Mesothelial cell of epicardium (in vitro differentiated cells): ENCODE measurements at regions not wholly inside any gene's neighbourhood (a gene's known extent, or its start where the extent isn't known, plus 50 kb on each side); places are given as distances from the start of the nearest gene placed in this dataset.

ENCODE experiments used
- DNase-seq, 2 experiments: peaks; one replicate each; pipeline ENCODE4 v3.0.0; 2021; ENCODE audit warnings: low spot score in 2 of 2; ENCODE audit not compliant: unreplicated experiment in 2 of 2
- H3K27ac Mint-ChIP-seq: 2 replicates; pipeline ENCODE4 v1.8.0; 2021; ENCODE audit warnings: mixed read lengths
- H3K27me3 Mint-ChIP-seq: 2 replicates; pipeline ENCODE4 v1.8.0; 2021; ENCODE audit warnings: low read depth, mixed read lengths
- H3K36me3 Mint-ChIP-seq: 2 replicates; pipeline ENCODE4 v1.8.0; 2021; ENCODE audit warnings: mixed read lengths
- H3K4me1 Mint-ChIP-seq: 2 replicates; pipeline ENCODE4 v1.8.0; 2021; ENCODE audit warnings: mixed read lengths
- H3K4me3 Mint-ChIP-seq: 2 replicates; pipeline ENCODE4 v1.8.0; 2021; ENCODE audit warnings: mild to moderate bottlenecking, moderate library complexity, mixed read lengths
- H3K9me3 Mint-ChIP-seq: 2 replicates; pipeline ENCODE4 v1.8.0; 2021; ENCODE audit warnings: mixed read lengths
- CTCF ChIP-seq: fragments of 200-600 bp; sonication (generic); IDR thresholded peaks from one replicate; pipeline ENCODE4 v1.5.0; 2021; ENCODE audit warnings: antibody characterized with exemption; ENCODE audit not compliant: unreplicated experiment

DNA sequence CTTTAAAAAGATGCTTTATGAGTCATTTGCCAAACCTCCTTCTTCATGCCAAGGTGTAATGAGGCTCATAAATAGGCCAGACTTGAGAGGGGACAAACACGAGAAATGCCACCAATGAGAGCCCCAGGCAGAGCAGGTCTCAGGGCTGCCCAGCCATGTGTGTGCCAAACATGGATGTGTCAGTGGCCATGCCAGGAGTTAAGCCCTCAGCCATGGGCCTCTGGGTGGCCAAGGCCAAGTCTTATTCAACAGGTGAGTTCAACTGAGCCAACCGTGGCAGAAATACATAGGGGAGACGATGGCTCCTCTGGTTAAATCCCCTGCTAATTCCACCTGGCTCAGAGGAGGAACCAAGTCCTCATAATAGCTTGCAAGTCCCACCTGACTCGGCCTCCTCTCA is 358.8 kb downstream of the PREX1 start:
- Mint-ChIP-seq H3K36me3 (no peaks in the 10 kb centered on the region), H3K4me1 (peaks cover 2% of the 10 kb centered on the region), H3K4me3 (no peak overlapping the region), H3K27ac (no peak overlapping the region), H3K27me3 (no peaks in the 10 kb centered on the region), H3K9me3 (peaks cover 6% of the 10 kb centered on the region)
- no peak for DNase-seq
- TF ChIP-seq CTCF, result no peak

DNA sequence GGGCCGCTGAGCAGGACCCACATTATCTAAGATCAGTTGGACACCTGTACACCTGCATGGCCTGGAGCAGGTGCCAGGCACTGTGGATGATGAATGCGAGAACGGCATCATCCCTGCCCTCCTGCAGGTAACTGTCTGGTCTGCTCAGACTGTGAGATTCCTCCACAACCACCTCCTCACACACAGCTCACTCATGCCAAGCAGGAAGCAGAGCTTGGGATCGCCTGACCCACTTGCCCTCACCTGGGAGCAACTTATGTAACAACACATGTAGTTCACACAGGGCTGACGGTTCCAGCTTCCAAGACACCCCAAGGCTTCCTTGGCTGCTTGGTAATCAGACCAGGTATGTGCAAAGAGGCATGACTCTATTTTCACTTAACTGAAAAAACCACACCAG is 359.2 kb downstream of the PREX1 start:
- Mint-ChIP-seq H3K27ac (no peak overlapping the region), H3K4me1 (peaks cover 7% of the 10 kb centered on the region), H3K36me3 (no peaks in the 10 kb centered on the region), H3K27me3 (no peaks in the 10 kb centered on the region), H3K9me3 (peaks cover 6% of the 10 kb centered on the region), H3K4me3 (no peak overlapping the region)
- TF ChIP-seq CTCF, result no peak
- no peak for DNase-seq

DNA sequence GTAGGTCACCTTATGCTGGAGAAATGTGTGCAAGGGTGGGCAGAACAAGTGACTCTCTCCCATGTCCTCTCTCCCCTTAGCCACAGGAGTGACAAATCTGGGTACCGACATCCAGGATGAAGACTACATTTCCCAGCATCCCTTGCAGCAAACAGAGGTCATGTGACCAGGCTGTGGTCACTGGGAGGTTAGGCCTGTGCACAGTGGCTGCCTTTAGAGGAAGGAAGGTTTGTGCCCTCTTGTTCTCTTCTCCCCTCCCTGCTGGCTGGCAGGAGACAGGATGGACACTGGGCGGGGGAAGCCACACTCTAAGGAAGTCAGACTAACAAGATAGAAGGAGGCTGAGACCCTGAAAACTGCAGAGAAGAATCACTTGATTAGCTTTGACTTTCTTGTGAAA is 360.2 kb downstream of the PREX1 start:
- no peak for TF ChIP-seq CTCF
- H3K36me3 Mint-ChIP-seq, result no peaks in the 10 kb centered on the region
- no peak overlapping the region for H3K27ac Mint-ChIP-seq
- H3K9me3 Mint-ChIP-seq, result peaks cover 6% of the 10 kb centered on the region
- DNase-seq, result no peak
- no peaks in the 10 kb centered on the region for H3K27me3 Mint-ChIP-seq
- H3K4me1 Mint-ChIP-seq, result peaks cover 14% of the 10 kb centered on the region
- no peak overlapping the region for H3K4me3 Mint-ChIP-seq

DNA sequence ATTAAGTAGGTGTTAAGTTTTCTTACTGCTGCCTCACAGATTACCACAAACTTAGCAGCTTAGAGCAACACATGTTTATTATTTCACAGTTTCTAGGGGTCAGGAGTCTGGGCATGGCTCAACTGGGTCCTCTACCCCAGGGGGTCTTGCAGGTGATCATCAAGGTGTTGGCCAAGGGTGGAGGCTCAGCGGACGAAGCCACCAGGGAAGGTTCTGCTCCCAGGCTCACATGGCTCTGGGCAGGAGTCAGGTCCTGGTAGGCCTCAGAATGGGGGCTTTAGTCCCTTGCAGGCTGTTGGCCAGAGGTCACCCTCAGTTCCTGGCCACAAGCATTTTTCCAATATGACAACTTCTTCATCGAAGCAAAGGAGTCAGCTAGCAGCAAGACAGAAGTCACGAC is 362.5 kb downstream of the PREX1 start:
- Mint-ChIP-seq H3K9me3 (peaks cover 6% of the 10 kb centered on the region), H3K27ac (no peak overlapping the region), H3K36me3 (no peaks in the 10 kb centered on the region), H3K4me1 (peaks cover 29% of the 10 kb centered on the region), H3K4me3 (no peak overlapping the region), H3K27me3 (no peaks in the 10 kb centered on the region)
- TF ChIP-seq CTCF, result no peak
- DNase-seq, result no peak

DNA sequence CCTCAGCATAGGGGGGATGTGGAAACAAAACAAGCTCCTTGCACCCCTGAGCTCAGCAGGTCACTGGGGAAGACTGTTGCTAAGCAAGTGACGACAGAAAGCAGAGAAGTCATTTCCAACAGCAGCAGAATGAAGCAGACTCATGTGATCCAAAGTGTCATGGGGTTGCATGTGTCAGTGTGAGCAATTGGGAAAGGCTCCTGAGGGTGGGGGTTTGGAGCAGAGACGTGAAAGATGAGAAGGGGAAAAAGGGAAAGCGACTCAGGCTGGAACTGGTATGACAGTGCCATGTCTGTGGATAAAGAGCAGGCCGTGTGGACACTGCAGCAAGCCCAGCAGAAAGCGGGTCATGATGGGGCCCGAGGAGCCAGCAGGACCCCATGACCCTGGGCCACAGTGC is 363.9 kb downstream of the PREX1 start:
- H3K27ac Mint-ChIP-seq, result peak overlapping the region; percentile 57
- H3K4me3 Mint-ChIP-seq, result no peak overlapping the region
- no peaks in the 10 kb centered on the region for H3K36me3 Mint-ChIP-seq
- peaks cover 38% of the 10 kb centered on the region for H3K4me1 Mint-ChIP-seq
- peaks cover 6% of the 10 kb centered on the region for H3K9me3 Mint-ChIP-seq
- no peak for TF ChIP-seq CTCF
- no peaks in the 10 kb centered on the region for H3K27me3 Mint-ChIP-seq
- DNase-seq, result no peak

GRCh38 chr20:48463096-48463720 is 364.6 kb downstream of the PREX1 start:
- no peak for DNase-seq
- H3K4me3 Mint-ChIP-seq, result no peak overlapping the region
- no peaks in the 10 kb centered on the region for H3K27me3 Mint-ChIP-seq
- peaks cover 6% of the 10 kb centered on the region for H3K9me3 Mint-ChIP-seq
- H3K4me1 Mint-ChIP-seq, result peaks cover 39% of the 10 kb centered on the region
- no peak for TF ChIP-seq CTCF
- H3K27ac Mint-ChIP-seq, result no peak overlapping the region
- H3K36me3 Mint-ChIP-seq, result no peaks in the 10 kb centered on the region
